AG04450 (cell line): ENCODE measurements at regions not wholly inside any gene's neighbourhood (a gene's known extent, or its start where the extent isn't known, plus 50 kb on each side); places are given as distances from the start of the nearest gene placed in this dataset.

ENCODE experiments used
- CTCF ChIA-PET: fragments of 300-600, 350-600 bp; formaldehyde crosslinking; extraction: SDS; loops from one replicate; lab custom pipeline; 2022; ENCODE audit warnings: antibody characterized with exemption, inconsistent platforms; lab: Charles Lee
- POLR2A ChIA-PET: fragments of 350-600 bp; formaldehyde crosslinking; extraction: SDS; loops from one replicate; lab custom pipeline; 2021; ENCODE audit warnings: antibody characterized with exemption, inconsistent platforms; lab: Yijun Ruan, JAX
- DNase-seq: peaks from one replicate; pipeline ENCODE4 v3.0.0-alpha.2; 2011; ENCODE audit warnings: low read depth, low spot score
- H3K27ac ChIP-seq: one replicate; pipeline ENCODE4 v1.5.1; 2012; ENCODE audit warnings: low read depth, low read length, control low read depth
- H3K27me3 ChIP-seq: one replicate; pipeline ENCODE4 v1.6.0; 2012; ENCODE audit warnings: low read length; ENCODE audit not compliant: control insufficient read depth, insufficient read depth
- H3K4me3 ChIP-seq: 2 replicates; pipeline ENCODE4 v1.5.1; 2011; ENCODE audit warnings: mild to moderate bottlenecking, low read depth, low read length, control low read depth
- H3K9me3 ChIP-seq: 2 replicates; pipeline ENCODE4 v1.5.1; 2012; ENCODE audit warnings: low read length; ENCODE audit not compliant: control insufficient read depth, insufficient read depth
- CTCF ChIP-seq: IDR thresholded peaks from 2 replicates; pipeline ENCODE4 v1.5.1; 2011; ENCODE audit warnings: low read depth, low read length, control low read depth, inconsistent platforms

GRCh38 chr6:163786995-163787671 lies 372.6 kb downstream of the QKI start:
- Histone ChIP-seq H3K4me3 (no peak overlapping the region), H3K27me3 (peaks cover 3% of the 10 kb centered on the region), H3K9me3 (no peaks in the 10 kb centered on the region), H3K27ac (no peak overlapping the region)
- DNase-seq: no peak
- ChIA-PET POLR2A (no interaction called here), CTCF (interaction anchor here (0.6 kb wide), 1 partner anchor 198 kb away, joined by 4 read pairs; no protein-coding TSS in a partner anchor)
- no peak for TF ChIP-seq CTCF

GRCh38 chr6:163782436-163783003 lies 368.0 kb downstream of the QKI start:
- Histone ChIP-seq H3K27me3 (no peaks in the 10 kb centered on the region), H3K9me3 (no peaks in the 10 kb centered on the region), H3K4me3 (no peak overlapping the region), H3K27ac (no peak overlapping the region)
- no peak for TF ChIP-seq CTCF
- ChIA-PET POLR2A (no interaction called here), CTCF (no interaction called here)
- DNase-seq: no peak

GRCh38 chr6:163780994-163781393 lies 366.5 kb downstream of the QKI start:
- no peaks in the 10 kb centered on the region for H3K27me3 ChIP-seq
- H3K4me3 ChIP-seq: no peak overlapping the region
- no peak for TF ChIP-seq CTCF
- no peak overlapping the region for H3K27ac ChIP-seq
- H3K9me3 ChIP-seq: no peaks in the 10 kb centered on the region
- CTCF ChIA-PET: no interaction called here
- POLR2A ChIA-PET: no interaction called here
- DNase-seq: no peak

GRCh38 chr6:163779727-163780284 lies 365.3 kb downstream of the QKI start:
- DNase-seq: no peak
- Histone ChIP-seq H3K27ac (no peak overlapping the region), H3K27me3 (no peaks in the 10 kb centered on the region), H3K4me3 (no peak overlapping the region), H3K9me3 (no peaks in the 10 kb centered on the region)
- ChIA-PET CTCF (no interaction called here), POLR2A (no interaction called here)
- no peak for TF ChIP-seq CTCF

- no peak overlapping the region for H3K4me3 ChIP-seq
- no peaks in the 10 kb centered on the region for H3K9me3 ChIP-seq
- peaks cover 3% of the 10 kb centered on the region for H3K27me3 ChIP-seq
- ChIA-PET CTCF (interaction anchor here (0.6 kb wide), 1 partner anchor 361 kb away, joined by 3 read pairs; no protein-coding TSS in a partner anchor), POLR2A (no interaction called here)
- DNase-seq: no peak
- TF ChIP-seq CTCF: no peak
- H3K27ac ChIP-seq: no peak overlapping the region
Measured at GRCh38 chr6:163777716-163778115, 363.2 kb downstream of the QKI start.
